LNCaP clone FGC (cell line): ENCODE measurements at regions not wholly inside any gene's neighbourhood (a gene's known extent, or its start where the extent isn't known, plus 50 kb on each side); places are given as distances from the start of the nearest gene placed in this dataset.
A peak's percentile ranks its signal among the peaks of the same experiment; 100 is the strongest.

Experiments used
- DNase-seq: peaks from one replicate; pipeline ENCODE4 v3.0.0-alpha.2; 2011; ENCODE audit warnings: low read depth
- H3K4me3 ChIP-seq: 2 replicates; pipeline ENCODE4 v1.5.1; 2011; ENCODE audit warnings: mild to moderate bottlenecking, low read depth, low read length, control low read depth
- CTCF ChIP-seq: IDR thresholded peaks from 2 replicates; pipeline ENCODE4 v1.5.1; 2012; ENCODE audit warnings: mild to moderate bottlenecking; ENCODE audit not compliant: control insufficient read depth, insufficient read depth; ENCODE audit errors: extremely low read depth

DNA sequence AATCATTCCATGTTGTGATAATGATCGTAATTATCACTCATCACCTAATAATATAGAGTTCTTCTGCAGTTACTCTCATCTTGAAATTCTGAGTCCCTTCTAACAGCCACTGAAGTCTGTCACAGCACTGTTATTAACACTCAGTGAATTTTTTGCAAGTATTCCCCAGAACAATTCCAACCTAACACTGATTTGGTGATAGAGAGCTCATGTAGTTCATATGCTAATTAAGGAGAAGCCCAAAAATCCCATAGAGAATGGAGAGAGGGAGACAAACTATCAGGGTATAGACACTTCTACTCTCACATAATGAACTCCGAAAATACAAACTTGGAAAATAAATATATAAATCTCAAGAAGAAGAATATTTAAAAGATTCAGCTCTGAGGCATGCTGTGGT is 1253.4 kb upstream of the NXPH2 start:
- TF ChIP-seq CTCF, result no peak
- H3K4me3 ChIP-seq, result no peak overlapping the region
- no peak for DNase-seq

DNA sequence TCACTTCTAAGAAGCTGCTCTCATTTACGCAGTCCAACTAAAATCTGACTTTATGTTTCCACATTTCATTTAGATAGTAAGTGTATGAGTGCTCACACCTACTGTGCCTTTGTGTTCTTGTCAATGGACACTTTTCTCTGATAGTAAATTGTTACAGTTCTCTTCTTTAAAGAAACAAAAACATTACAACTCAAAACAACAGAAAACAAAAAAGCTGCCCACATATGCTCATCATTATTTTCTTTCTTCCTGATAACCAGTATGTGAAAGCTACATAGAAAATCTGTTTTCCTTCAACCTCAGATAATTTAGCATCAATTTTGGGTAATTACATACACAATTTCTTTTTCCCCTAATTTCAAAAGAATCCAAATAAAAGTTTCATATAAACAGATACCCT is 1247.8 kb upstream of the NXPH2 start:
- no peak for TF ChIP-seq CTCF
- DNase-seq, result no peak
- H3K4me3 ChIP-seq, result no peak overlapping the region

- no peak for DNase-seq
- no peak overlapping the region for H3K4me3 ChIP-seq
- no peak for TF ChIP-seq CTCF
These were observed 1247.1 kb upstream of the NXPH2 start for GRCh38 chr2:140027320-140027719.

- TF ChIP-seq CTCF, result no peak
- H3K4me3 ChIP-seq, result no peak overlapping the region
- no peak for DNase-seq
These were observed 1243.1 kb upstream of the NXPH2 start for GRCh38 chr2:140023291-140023690.

GRCh38 chr2:140018541-140018940 is 1238.4 kb upstream of the NXPH2 start:
- TF ChIP-seq CTCF, result no peak
- no peak for DNase-seq

GRCh38 chr2:140014204-140014546 is 1234.0 kb upstream of the NXPH2 start:
- no peak for TF ChIP-seq CTCF
- H3K4me3 ChIP-seq, result no peak overlapping the region
- no peak for DNase-seq

More at GRCh38 chr2:140018541-140018940, 1238.4 kb upstream of the NXPH2 start:
- H3K4me3 ChIP-seq, result no peak overlapping the region

GRCh38 chr2:140013545-140014203 is 1233.5 kb upstream of the NXPH2 start:
- DNase-seq, result peak; percentile 54
- no peak overlapping the region for H3K4me3 ChIP-seq
- no peak for TF ChIP-seq CTCF
